GM12878 (cell line): ENCODE measurements at regions not wholly inside any gene's neighbourhood (a gene's known extent, or its start where the extent isn't known, plus 50 kb on each side); places are given as distances from the start of the nearest gene placed in this dataset.

ENCODE experiments used
- ATAC-seq: fragments of 200-7000 bp; cut with Tn5 transposase; 3 replicates; pipeline ENCODE4 v1.9.1; 2020; ENCODE audit warnings: mild to moderate bottlenecking, moderate library complexity
- BruUV-seq: library from RNA; stranded (reverse); fragments of 400-500 nt; replicated peaks from 2 replicates; lab custom pipeline; 2021; lab: Mats Ljungman, UMichigan
- CTCF ChIA-PET: fragments of 300-600 bp; sonication (Branson Sonifier 250); formaldehyde crosslinking; extraction: SDS; loops from one replicate; lab custom pipeline; 2021; ENCODE audit warnings: inconsistent platforms; lab: Yijun Ruan, JAX
- POLR2A ChIA-PET: fragments of 350-600 bp; formaldehyde crosslinking; extraction: SDS; loops from one replicate; lab custom pipeline; 2021; ENCODE audit warnings: inconsistent platforms; lab: Charles Lee
- RAD21 ChIA-PET: fragments of 300-600 bp; sonication (Branson Sonifier 250); formaldehyde crosslinking; loops from one replicate; lab custom pipeline; 2023; ENCODE audit warnings: antibody characterized with exemption; ENCODE audit not compliant: unreplicated experiment; lab: Charles Lee
- SMC1A ChIA-PET: fragments of 300-600 bp; sonication (Branson Sonifier 250); formaldehyde crosslinking; loops from one replicate; lab custom pipeline; 2023; ENCODE audit not compliant: unreplicated experiment, uncharacterized antibody; lab: Charles Lee
- DNase-seq: peaks from one replicate; pipeline ENCODE4 v3.0.0-alpha.2; 2011; ENCODE audit warnings: low read depth, low spot score
- FAIRE-seq: peaks from 3 replicates; lab custom pipeline; 2011; peaks lifted over from hg19 to GRCh38; lab: Jason Lieb, UNC
- H2AFZ ChIP-seq: 2 replicates; pipeline ENCODE4 v1.6.0; 2011; ENCODE audit warnings: low read depth, low read length, control low read depth; ENCODE audit not compliant: control insufficient read depth
- H3K27ac ChIP-seq: 2 replicates; pipeline ENCODE4 v1.5.1; 2011; ENCODE audit warnings: control low read depth; ENCODE audit not compliant: control insufficient read depth, insufficient read depth
- H3K27me3 ChIP-seq, 2 experiments: replicated peaks in 1 of 2; 2 replicates each; pipeline versions ENCODE4 v1.6.0 to v1.6.1; 2011; ENCODE audit warnings: low read length in 1 of 2; ENCODE audit not compliant: control insufficient read depth in 2 of 2, insufficient read depth in 2 of 2
- H3K36me3 ChIP-seq, 2 experiments: 2 replicates each; pipeline ENCODE4 v1.5.1; 2011; ENCODE audit warnings: low read length in 1 of 2; ENCODE audit not compliant: control insufficient read depth in 2 of 2, insufficient read depth in 2 of 2
- H3K4me1 ChIP-seq: 2 replicates; pipeline ENCODE4 v1.6.1; 2011; ENCODE audit warnings: mild to moderate bottlenecking, low read length, moderate library complexity, mixed read lengths; ENCODE audit not compliant: control insufficient read depth, insufficient read depth
- H3K4me2 ChIP-seq: 2 replicates; pipeline ENCODE4 v1.6.0; 2011; ENCODE audit warnings: control low read depth; ENCODE audit not compliant: control insufficient read depth, insufficient read depth
- H3K4me3 ChIP-seq: fragments of 200-600 bp; sonication (generic); 2 replicates; pipeline ENCODE4 v1.5.1; 2016
- H3K79me2 ChIP-seq: 2 replicates; pipeline ENCODE4 v1.6.0; 2011; ENCODE audit warnings: low read length; ENCODE audit not compliant: control insufficient read depth, insufficient read depth
- H3K9ac ChIP-seq: 2 replicates; pipeline ENCODE4 v1.8.0; 2011; ENCODE audit warnings: low read length, control low read depth, mixed read lengths; ENCODE audit not compliant: control insufficient read depth, insufficient read depth
- H3K9me3 ChIP-seq: replicated peaks from 3 replicates; pipeline ENCODE4 v1.5.1; 2011; ENCODE audit warnings: mild to moderate bottlenecking, low read length; ENCODE audit not compliant: control insufficient read depth, insufficient read depth
- H4K20me1 ChIP-seq: 2 replicates; pipeline ENCODE4 v1.6.0; 2011; ENCODE audit not compliant: control insufficient read depth, insufficient read depth
- ASH2L ChIP-seq: fragments of 300-600, 200-600 bp; sonication (generic); IDR thresholded peaks from 2 replicates; pipeline ENCODE4 v1.6.1; 2017; ENCODE audit warnings: low read depth, mild to moderate bottlenecking, borderline replicate concordance
- EGR1 ChIP-seq, 2 experiments: IDR thresholded peaks; 1 replicate in 1 of 2; 2 replicates in 1 of 2; pipeline ENCODE4 v1.6.1; 2011 to 2012; ENCODE audit warnings: low read depth in 2 of 2, low read length in 2 of 2, borderline replicate concordance in 1 of 2, mild to moderate bottlenecking in 1 of 2, moderate library complexity in 1 of 2
- ETV6 ChIP-seq, 2 experiments: fragments of 450-650 bp in 1 of 2; IDR thresholded peaks in 1 of 2; conservative IDR thresholded peaks in 1 of 2; 2 replicates each; pipeline ENCODE4 v1.6.1; 2014; ENCODE audit warnings: antibody characterized with exemption in 1 of 2, borderline replicate concordance in 1 of 2, low read depth in 1 of 2, mild to moderate bottlenecking in 1 of 2, moderate library complexity in 1 of 2
- IKZF1 ChIP-seq: fragments of 450-650 bp; conservative IDR thresholded peaks from 2 replicates; pipeline ENCODE4 v1.6.1; 2017; ENCODE audit warnings: antibody characterized with exemption, mild to moderate bottlenecking
- MAX ChIP-seq: IDR thresholded peaks from 2 replicates; pipeline ENCODE4 v1.6.1; 2012; ENCODE audit warnings: low read depth, low read length, improper control_type of control experiment
- MYC ChIP-seq: IDR thresholded peaks from 2 replicates; pipeline ENCODE4 v1.6.1; 2011; ENCODE audit warnings: mild to moderate bottlenecking, low read length, moderate library complexity, inconsistent platforms; ENCODE audit not compliant: insufficient read depth, insufficient replicate concordance, insufficient read length, severe bottlenecking
- NKRF ChIP-seq: fragments of 450-650 bp; conservative IDR thresholded peaks from 2 replicates; pipeline ENCODE4 v1.6.1; 2017; ENCODE audit warnings: mild to moderate bottlenecking, moderate library complexity
- RB1 ChIP-seq: fragments of 450-650 bp; formaldehyde crosslinking; IDR thresholded peaks from 2 replicates; pipeline ENCODE4 v1.6.1; 2017; ENCODE audit warnings: mild to moderate bottlenecking, borderline replicate concordance
- RBBP5 ChIP-seq: fragments of 200-600 bp; sonication (generic); conservative IDR thresholded peaks from 2 replicates; pipeline ENCODE4 v1.6.1; 2016
- SMAD1 ChIP-seq: fragments of 450-650 bp; IDR thresholded peaks from 2 replicates; pipeline ENCODE4 v1.6.1; 2018; ENCODE audit warnings: mild to moderate bottlenecking, low read depth; ENCODE audit not compliant: partially characterized antibody
- SP1 ChIP-seq: IDR thresholded peaks from one replicate; pipeline ENCODE4 v1.6.1; 2011; ENCODE audit warnings: low read depth, low read length
- STAT3 ChIP-seq: IDR thresholded peaks from 2 replicates; pipeline ENCODE4 v1.6.1; 2011; ENCODE audit warnings: low read depth, low read length, improper control_type of control experiment
- TARDBP ChIP-seq: IDR thresholded peaks from 2 replicates; pipeline ENCODE4 v1.6.1; 2016; ENCODE audit warnings: borderline replicate concordance
- ZNF217 ChIP-seq: fragments of 450-650 bp; IDR thresholded peaks from 2 replicates; pipeline ENCODE4 v1.6.1; 2017; ENCODE audit warnings: antibody characterized with exemption, mild to moderate bottlenecking
- WGBS: methylation state at CpG from one replicate; pipeline ENCODE4 v1.1.6; 2016; ENCODE audit warnings: low lambda C conversion rate; ENCODE audit not compliant: insufficient replicate concordance, insufficient coverage; ENCODE audit errors: missing lambda C conversion rate; 5-methylcytosine and 5-hydroxymethylcytosine counted together
- in situ Hi-C: fragments of 300-500 bp; cut with MboI; formaldehyde crosslinking; loops from 9 replicates; pipeline ENCODE4 v1.14.3; 2018; ENCODE audit warnings: mixed read lengths
- intact Hi-C: fragments of 100-400 bp; cut with micrococcal nuclease; formaldehyde crosslinking; loops from one replicate; pipeline ENCODE4 v1.14.2; 2022; ENCODE audit not compliant: unreplicated experiment
- TF ChIP-seq, protein P1 (sequence below): IDR thresholded peaks from 2 replicates; pipeline ENCODE4 v1.6.1; 2012; ENCODE audit warnings: low read depth, low read length, improper control_type of control experiment

- ChIA-PET RAD21 (interaction anchor here (0.9 kb wide), 1 partner anchor 264 kb away, joined by 3 read pairs; no protein-coding TSS in a partner anchor), CTCF (interaction anchor here (1.1 kb wide), 1 partner anchor 8 kb away, joined by 4 read pairs; no protein-coding TSS in a partner anchor), POLR2A (no interaction called here), SMC1A (no interaction called here)
- BruUV-seq, result no TSS peak
- TF ChIP-seq SMAD1 (no peak), ZNF217 (no peak), RBBP5 (no peak), EGR1 (IDR thresholded peaks at IDR 0.05; ENCODE audit: borderline replicate concordance in 1 of 2, low read depth in 2 of 2, low read length in 2 of 2) (no peak)
- WGBS, result 75% methylated on average over 4 of the region's 4 CpGs
- no peaks in the 10 kb centered on the region for H4K20me1 ChIP-seq
- intact Hi-C loops (no loop called here), in situ Hi-C loops (no loop called here)
- H2AFZ ChIP-seq, result no peak overlapping the region
- H3K4me2 ChIP-seq, result no peak overlapping the region
- no peak overlapping the region for H3K27ac ChIP-seq
- no peaks in the 10 kb centered on the region for H3K79me2 ChIP-seq
- no peaks in the 10 kb centered on the region for H3K4me1 ChIP-seq
- H3K9ac ChIP-seq, result no peak overlapping the region
- DNase-seq (no peak), FAIRE-seq (no peak), ATAC-seq (no peak)
- H3K4me3 ChIP-seq, result no peak overlapping the region
- H3K9me3 ChIP-seq, result peaks cover 3% of the 10 kb centered on the region; the same call in 2 of the 3 replicates
- H3K36me3 ChIP-seq, result no peaks in the 10 kb centered on the region
- no peaks in the 10 kb centered on the region for H3K27me3 ChIP-seq
Observed at GRCh38 chr12:46649433-46649832, 176.4 kb downstream of the SLC38A4 start.

DNA sequence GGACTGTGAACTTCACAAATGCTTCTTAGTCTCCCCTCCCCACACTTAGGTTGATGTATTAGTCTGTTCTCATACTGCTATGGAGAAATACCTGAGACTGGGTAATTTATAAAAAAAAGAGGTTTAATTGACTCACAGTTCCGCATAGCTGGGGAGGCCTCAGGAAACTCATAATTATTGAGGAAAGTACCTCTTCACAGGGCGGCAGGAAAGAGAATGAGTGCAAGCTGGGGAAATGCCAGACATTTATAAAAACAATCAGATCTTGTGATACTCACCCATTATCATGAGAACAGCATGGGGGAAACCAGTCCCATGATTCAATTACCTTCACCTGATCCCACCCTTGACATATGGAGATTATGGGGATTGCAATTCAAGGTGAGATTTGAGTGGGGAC lies 178.8 kb downstream of the SLC38A4 start:
- TF ChIP-seq STAT3 (no peak), IKZF1 (no peak), MAX (no peak), TARDBP (no peak), SP1 (no peak), RB1 (no peak), MYC (no peak), ETV6 (conservative IDR thresholded peaks at IDR 0.05 in 1 of 2, IDR thresholded peaks at IDR 0.05 in 1 of 2; ENCODE audit: borderline replicate concordance in 1 of 2, low read depth in 1 of 2) (no peak), NKRF (no peak), ASH2L (no peak)
- TF ChIP-seq, protein P1, sequence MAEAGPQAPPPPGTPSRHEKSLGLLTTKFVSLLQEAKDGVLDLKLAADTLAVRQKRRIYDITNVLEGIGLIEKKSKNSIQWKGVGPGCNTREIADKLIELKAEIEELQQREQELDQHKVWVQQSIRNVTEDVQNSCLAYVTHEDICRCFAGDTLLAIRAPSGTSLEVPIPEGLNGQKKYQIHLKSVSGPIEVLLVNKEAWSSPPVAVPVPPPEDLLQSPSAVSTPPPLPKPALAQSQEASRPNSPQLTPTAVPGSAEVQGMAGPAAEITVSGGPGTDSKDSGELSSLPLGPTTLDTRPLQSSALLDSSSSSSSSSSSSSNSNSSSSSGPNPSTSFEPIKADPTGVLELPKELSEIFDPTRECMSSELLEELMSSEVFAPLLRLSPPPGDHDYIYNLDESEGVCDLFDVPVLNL, result no peak
- TF ChIP-seq, all 136 proteins: peak for 0
- SMC1A ChIA-PET, result interaction anchor here (0.5 to 1.2 kb wide), 2 partner anchors 9 to 63 kb away, joined by 3 to 4 read pairs; no protein-coding TSS in a partner anchor
- RAD21 ChIA-PET, result no interaction called here
- Histone ChIP-seq H3K27ac (no peak overlapping the region), H3K9me3 (peaks cover 3% of the 10 kb centered on the region; the same call in 2 of the 3 replicates), H3K36me3 (no peaks in the 10 kb centered on the region), H3K4me2 (no peak overlapping the region), H3K27me3 (no peaks in the 10 kb centered on the region), H3K79me2 (no peaks in the 10 kb centered on the region), H3K9ac (no peak overlapping the region), H3K4me1 (no peaks in the 10 kb centered on the region), H4K20me1 (no peaks in the 10 kb centered on the region), H2AFZ (no peak overlapping the region), H3K4me3 (no peak overlapping the region)
- no peak for FAIRE-seq
- intact Hi-C loops, result no loop called here
- ATAC-seq, result no peak
- WGBS, result 51% methylated on average over 2 of the region's 2 CpGs
- no peak for DNase-seq
- no TSS peak for BruUV-seq
- CTCF ChIA-PET, result interaction anchor here (0.8 kb wide), 1 partner anchor 16 kb away, joined by 3 read pairs; no protein-coding TSS in a partner anchor
- POLR2A ChIA-PET, result no interaction called here
- in situ Hi-C loops, result no loop called here
